AG10803 (cell line): ENCODE measurements at regions not wholly inside any gene's neighbourhood (a gene's known extent, or its start where the extent isn't known, plus 50 kb on each side); places are given as distances from the start of the nearest gene placed in this dataset.

Experiments used
- DNase-seq: peaks from one replicate; pipeline ENCODE4 v3.0.0; 2010; ENCODE audit warnings: low read depth
- H3K4me3 ChIP-seq: 2 replicates; pipeline ENCODE4 v1.5.1; 2011; ENCODE audit warnings: mild to moderate bottlenecking, low read length, control low read depth
- TF ChIP-seq, protein P1 (sequence below): conservative IDR thresholded peaks from 2 replicates; pipeline ENCODE4 v1.5.1; 2011; ENCODE audit warnings: mild to moderate bottlenecking, low read length, control low read depth, inconsistent platforms

DNA sequence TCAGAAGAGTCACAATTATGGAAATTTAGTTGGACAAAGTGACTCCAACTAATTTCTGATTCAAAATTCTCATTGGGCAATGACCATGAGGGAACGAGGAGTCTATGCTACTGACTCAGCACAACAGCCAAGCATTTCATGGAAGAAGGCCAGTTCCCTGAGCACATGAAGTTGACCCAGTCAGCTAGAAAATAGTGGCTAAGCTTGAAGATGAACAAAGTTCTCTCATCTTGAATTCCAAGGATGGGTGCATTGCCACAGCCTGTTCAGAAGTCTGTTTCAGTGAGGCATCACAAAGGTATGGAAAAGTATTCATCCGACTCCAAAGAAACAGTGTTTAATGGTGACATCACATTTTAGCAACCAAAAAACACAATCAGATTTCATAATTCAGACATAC, 676.9 kb downstream of the HACE1 start:
- H3K4me3 ChIP-seq: no peak overlapping the region
- TF ChIP-seq, protein P1, sequence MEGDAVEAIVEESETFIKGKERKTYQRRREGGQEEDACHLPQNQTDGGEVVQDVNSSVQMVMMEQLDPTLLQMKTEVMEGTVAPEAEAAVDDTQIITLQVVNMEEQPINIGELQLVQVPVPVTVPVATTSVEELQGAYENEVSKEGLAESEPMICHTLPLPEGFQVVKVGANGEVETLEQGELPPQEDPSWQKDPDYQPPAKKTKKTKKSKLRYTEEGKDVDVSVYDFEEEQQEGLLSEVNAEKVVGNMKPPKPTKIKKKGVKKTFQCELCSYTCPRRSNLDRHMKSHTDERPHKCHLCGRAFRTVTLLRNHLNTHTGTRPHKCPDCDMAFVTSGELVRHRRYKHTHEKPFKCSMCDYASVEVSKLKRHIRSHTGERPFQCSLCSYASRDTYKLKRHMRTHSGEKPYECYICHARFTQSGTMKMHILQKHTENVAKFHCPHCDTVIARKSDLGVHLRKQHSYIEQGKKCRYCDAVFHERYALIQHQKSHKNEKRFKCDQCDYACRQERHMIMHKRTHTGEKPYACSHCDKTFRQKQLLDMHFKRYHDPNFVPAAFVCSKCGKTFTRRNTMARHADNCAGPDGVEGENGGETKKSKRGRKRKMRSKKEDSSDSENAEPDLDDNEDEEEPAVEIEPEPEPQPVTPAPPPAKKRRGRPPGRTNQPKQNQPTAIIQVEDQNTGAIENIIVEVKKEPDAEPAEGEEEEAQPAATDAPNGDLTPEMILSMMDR: no peak
- DNase-seq: peak; percentile 38

DNA sequence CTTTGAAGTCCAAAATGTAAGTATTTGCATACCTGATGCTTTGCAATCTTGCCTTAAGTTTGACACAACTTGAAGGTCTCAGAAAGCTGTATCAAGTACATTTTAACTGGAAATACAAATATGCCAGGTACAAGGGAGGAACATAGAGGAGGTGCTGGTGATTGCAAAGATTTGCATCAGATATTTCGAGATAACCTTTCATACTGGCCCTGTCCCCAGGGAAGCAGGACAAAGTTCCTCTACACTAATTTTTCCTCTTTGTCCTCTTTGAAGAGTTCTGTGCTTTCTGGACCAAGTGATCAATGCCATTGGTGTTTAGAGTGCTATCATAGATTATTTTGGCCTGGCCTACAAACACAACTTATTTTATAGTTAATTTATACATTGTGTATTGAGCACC, 686.1 kb downstream of the HACE1 start:
- no peak for DNase-seq
- TF ChIP-seq, protein P1: no peak
- H3K4me3 ChIP-seq: no peak overlapping the region

DNA sequence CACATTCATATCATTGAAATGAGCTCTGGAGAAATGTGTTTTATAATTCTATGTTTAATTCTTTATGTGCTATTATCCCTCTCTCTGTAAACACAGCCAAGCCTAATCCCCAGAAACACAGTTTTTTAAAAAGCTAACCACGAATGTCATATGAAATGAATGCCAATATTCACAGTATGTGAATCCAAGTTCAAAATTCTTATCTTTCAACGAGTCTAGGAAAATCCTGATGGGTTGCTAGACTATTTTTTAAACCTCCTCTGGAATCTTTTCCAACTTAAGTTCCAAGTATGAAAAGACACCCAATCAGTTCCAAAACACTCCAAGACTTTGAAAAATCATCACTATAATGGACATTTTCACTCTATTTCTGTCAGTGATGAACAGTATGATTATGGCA, 689.3 kb downstream of the HACE1 start:
- DNase-seq: no peak
- no peak overlapping the region for H3K4me3 ChIP-seq
- TF ChIP-seq, protein P1: no peak

DNA sequence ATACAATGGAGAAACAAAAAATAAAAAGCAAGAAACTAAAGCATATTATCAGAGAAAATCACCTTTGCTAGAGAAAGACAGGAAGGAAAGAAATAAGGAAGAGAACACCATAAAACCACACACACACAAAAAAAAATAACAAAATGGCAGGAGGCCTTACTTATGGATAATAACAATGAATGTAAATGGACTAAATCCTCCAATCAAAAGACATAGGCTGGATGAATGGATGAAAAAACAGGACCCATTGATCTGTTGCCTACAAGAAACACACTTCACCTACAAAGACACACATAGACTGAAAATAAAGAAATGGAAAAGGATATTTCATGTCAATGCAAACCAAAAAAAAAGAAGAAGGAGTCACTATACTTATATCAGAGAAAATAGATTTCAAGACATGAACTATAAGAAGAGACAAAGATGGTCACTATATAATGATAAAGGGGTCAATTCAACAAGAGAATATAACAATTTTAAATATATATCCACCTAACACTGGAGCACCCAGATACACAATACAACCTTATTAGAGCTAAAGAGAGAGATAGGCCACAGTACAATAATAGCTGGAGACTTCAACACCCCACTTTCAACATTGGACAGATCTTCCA, 693.6 kb downstream of the HACE1 start:
- TF ChIP-seq, protein P1: no peak
- H3K4me3 ChIP-seq: no peak overlapping the region
- DNase-seq: no peak

DNA sequence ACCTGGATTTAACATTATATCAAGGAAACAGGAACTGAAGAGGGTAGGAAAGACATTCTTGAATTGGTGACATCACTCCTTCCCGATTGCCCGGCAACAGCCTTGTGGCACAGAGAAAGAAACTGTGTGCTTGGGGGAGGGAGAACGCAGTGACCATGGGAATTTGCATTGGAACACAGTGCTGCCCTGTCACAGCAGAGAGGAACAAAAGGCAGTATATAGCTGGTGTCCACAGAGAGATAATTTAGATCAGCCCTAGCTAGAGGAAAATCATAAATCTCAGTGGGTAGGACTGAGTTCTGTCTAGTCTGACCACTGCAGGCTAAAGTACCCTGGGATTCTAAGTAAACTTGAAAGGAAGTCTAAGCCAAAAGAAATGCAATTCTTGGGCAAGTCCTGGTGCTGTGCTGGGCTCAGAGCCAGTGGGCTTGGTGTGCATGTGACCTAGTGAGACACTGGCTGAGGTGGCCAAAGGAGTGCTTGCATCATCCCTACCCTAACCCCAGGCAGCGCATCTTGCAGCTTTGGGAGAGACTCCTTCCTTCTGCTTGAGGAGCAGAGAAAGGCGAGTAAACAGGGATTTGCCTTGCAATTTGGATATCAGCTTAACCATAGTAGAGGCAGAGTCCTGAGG, 697.6 kb downstream of the HACE1 start:
- TF ChIP-seq, protein P1: no peak
- no peak overlapping the region for H3K4me3 ChIP-seq
- DNase-seq: peak; percentile 47

DNA sequence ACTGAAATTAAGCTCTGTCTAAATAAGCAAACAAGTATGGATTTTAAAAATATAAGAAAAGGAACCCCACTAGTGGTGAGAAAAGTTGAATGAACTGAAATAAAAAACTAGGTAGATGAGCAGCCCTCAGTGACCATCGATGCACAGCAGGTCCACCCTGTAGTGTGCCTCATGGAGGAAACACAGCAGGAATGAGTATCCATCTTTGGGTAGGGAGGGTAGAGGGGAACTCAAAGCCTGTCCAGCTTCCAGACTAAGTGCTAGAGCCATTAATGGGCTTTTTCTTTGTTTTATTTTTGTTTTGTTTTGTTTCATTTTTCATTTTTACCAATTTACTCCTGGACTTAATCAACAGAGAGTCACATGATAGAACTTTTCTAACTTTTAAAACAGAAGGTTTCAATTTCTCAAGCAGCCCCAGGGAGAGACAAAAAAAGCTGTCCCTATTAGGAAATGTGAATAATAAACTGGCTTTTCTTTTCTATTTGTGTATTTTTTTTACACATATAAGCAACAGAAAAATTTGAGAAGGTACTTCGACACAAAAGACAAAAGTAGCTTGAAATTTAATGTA, 700.6 kb downstream of the HACE1 start:
- no peak overlapping the region for H3K4me3 ChIP-seq
- TF ChIP-seq, protein P1: no peak
- no peak for DNase-seq

DNA sequence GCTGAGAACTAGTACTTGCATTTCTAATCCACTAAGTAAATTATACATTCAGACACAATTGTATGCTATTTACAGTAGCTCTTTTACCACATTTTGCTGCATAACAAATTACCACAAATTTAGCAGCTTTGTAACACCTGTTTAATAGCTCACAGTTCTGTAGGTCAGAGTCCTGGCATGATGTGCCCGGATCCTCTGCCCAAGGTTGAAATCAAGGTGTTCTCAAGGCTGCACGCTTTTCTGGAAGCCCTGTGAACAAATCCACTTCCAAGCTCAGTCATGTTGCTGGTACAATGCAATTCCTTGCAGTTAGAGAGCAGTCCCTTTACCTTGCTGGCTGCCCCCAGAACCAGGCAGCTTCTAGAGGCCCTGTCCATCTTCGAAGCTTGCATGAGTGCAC, 716.0 kb downstream of the HACE1 start:
- DNase-seq: no peak
- TF ChIP-seq, protein P1: no peak
- no peak overlapping the region for H3K4me3 ChIP-seq
